Stomach (tissue), 4 donors: ENCODE measurements at regions not wholly inside any gene's neighbourhood (a gene's known extent, or its start where the extent isn't known, plus 50 kb on each side); places are given as distances from the start of the nearest gene placed in this dataset.

Experiments used
- CTCF ChIP-seq, 7 experiments: fragments of 450-650 bp in 4 of 7; fragments of 200-600 bp in 3 of 7; sonication (generic) in 3 of 7; IDR thresholded peaks; one replicate each; pipeline ENCODE4 v1.5.1; 2016 to 2019; ENCODE audit warnings: antibody characterized with exemption in 7 of 7, control low read depth in 2 of 7, mild to moderate bottlenecking in 1 of 7
- POLR2AphosphoS5 ChIP-seq, 3 donors: sonication (generic); formaldehyde crosslinking; IDR thresholded peaks; one replicate each; pipeline ENCODE4 v1.6.1; 2016; ENCODE audit warnings: antibody characterized with exemption in 3 of 3

- TF ChIP-seq POLR2AphosphoS5 (IDR thresholded peaks at IDR 0.05) (no peak), CTCF (IDR thresholded peaks at IDR 0.05) (no peak)
Observed at GRCh38 chr9:79925326-79925725, 353.6 kb downstream of the TLE4 start.
